Left kidney (tissue), 1 donor: ENCODE measurements at regions not wholly inside any gene's neighbourhood (a gene's known extent, or its start where the extent isn't known, plus 50 kb on each side); places are given as distances from the start of the nearest gene placed in this dataset.
"Not testable (repeated sequence)": the region's sequence is repeated elsewhere in the genome, so short reads cannot be mapped to it uniquely, and the experiment has no call there.

Experiments used
- DNase-seq: peaks from one replicate; pipeline ENCODE4 v3.0.0-alpha.2; 2013

DNA sequence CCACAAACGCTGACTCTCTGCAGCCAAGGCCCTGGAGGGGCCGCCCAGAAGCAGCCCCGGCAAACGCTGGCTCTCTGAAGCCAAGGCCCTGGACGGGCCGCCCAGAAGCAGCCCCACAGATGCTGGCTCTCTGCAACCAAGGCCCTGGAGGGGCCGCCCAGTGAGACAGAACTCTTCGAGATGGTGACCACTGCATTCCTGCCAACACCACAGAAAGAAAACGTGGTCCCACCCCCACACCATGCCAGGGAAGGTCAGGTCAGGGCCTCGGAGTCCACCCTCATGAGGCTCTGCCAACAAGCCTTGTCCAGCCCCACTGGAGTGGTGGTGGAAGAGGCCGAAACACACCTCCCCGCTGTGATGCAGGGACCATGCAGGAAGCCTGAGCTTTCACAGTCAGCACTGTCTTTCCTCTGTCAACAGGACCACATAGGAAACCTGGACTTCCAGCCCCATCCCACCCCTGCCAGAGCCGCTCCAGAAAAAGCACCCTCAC lies 97.5 kb downstream of the DLL1 start:
- no peak for DNase-seq

DNA sequence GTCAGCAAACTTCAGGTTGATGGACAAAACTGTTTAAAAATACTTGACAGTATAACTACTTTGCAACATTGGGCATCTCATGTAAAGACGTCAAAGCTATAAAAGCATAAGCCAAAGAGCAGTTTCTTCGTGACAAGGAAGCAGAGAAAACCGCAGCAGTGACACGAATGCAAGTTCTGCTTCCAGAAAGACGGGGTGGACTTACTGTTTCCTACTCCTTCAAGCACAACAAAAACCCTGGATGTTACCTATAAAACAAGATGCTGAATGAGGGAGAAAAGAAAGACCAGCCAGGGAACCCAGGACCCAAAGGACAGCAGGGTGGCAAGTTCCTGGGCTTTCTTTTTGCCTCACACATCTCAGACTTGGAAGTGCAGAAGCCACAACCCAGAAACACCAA lies 98.0 kb downstream of the DLL1 start:
- DNase-seq = no peak

DNA sequence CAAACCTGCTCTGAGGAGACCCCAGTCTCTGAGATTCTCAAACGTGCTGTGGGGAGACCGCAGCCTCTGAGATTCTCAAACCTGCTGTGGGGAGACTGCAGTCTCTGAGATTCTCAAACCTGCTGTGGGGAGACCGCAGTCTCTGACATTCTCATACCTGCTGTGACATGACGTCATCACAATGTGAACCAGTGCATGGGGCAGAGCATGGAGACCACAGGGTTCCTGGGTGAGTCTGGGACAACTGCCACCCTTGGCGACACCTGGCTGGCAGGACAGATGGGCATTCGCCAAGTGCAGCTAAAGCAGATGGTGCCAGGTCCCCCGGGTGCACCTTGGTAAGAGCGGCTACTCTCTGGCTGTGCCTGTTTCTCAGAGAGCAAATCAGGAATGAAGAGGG lies 98.8 kb downstream of the DLL1 start:
- not testable (repeated sequence) for DNase-seq

DNA sequence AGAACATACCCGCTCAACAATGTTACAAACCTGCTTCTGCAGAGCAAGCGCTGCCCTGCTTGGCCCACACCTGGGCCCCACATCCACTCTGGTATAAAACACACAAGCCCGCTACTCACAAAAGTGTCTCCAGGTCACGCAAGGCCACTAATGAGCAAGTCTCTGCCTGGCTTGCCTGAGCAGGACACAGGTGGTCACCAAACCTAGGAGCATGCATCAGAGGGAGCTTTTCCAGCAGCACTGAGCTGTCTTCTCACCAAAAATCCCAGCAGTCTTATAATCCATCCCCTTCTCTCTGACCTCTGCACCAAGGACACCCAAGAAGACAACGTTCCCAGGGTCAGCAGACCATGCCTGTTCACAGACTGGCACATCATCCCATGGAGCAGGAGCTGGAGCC lies 100.8 kb downstream of the DLL1 start:
- no peak for DNase-seq

DNA sequence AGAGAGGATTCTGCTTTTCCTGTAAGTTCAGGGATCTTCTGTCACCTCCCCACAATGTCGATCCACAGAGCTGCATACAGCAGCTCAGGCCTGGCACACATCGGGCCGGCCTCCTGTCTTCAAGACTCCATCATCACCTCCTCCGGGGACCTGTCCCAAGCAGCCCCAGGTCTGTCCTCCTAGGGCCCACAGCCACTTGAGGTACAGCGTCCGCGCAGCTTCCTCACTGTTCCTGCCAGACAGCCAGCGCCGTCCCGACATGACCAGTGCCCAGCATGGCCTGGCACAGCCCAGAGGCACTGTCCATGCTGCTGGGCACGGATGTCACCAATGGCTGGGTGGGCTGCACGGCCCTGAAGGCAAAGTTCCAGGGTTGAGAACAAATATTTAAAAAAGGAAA lies 101.6 kb downstream of the DLL1 start:
- DNase-seq = no peak

DNA sequence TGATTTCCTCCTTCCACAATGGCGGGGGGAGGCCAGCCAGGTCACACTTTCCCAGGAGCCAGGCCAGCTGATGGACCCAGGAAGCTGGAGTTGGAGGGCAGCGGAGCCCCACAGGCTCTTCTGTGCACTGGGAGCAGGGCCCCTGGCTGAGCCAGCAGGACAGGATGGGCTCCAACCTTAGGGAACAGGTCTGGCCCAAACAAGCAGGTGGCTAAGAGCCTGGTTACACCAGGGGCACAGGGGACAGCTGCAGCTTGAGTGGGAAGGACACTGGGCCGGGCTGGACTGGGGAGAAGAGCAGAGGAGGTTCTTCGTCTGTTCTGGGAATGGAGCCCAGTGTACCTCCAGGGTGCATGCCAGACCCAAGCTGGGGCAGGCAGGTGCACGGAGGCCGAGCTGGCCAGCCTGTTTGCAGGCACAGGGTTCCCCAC lies 102.3 kb downstream of the DLL1 start:
- no peak for DNase-seq

DNA sequence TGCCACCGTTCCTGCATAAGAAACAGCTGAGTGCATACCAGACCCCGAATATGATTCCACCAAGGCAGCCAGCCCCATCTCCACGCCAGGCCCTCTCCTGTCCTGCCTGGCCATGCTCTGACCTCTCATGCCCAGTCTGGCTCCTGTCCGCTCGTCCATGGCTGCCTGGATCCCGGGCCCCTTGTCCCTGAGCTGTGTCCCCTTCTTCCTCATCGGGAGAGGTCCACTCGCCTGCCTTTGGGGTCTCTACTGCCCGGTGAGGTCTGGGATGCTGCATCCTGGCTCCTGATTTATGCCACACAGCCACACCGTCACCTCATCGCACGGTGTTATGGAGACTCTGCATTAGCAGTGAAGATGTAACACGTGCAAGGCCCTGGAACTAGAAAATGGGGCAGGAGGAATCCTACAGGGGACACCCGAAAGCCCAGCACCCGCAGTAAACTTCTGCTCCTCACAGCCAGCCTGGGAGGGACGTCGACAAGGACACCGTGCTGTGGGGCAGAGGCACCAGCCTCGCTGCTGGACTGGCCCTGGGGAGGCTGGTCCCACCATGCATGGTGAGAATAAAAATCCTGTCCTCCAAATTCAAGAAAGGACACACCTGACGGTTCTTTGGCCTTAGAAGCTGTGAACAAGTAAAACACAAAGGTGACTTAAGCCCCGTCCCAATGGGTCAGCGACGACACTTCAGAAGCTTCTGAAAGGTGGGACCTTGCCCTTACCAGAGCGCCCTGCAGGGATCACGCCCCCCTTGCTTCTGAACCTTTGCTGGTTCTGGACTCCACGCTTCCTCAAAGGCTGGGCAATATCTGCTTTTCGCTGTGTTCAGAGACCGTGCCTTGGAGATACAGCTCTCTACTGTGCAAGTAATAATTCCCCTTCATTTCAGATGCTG lies 103.0 kb downstream of the DLL1 start:
- DNase-seq = no peak

DNA sequence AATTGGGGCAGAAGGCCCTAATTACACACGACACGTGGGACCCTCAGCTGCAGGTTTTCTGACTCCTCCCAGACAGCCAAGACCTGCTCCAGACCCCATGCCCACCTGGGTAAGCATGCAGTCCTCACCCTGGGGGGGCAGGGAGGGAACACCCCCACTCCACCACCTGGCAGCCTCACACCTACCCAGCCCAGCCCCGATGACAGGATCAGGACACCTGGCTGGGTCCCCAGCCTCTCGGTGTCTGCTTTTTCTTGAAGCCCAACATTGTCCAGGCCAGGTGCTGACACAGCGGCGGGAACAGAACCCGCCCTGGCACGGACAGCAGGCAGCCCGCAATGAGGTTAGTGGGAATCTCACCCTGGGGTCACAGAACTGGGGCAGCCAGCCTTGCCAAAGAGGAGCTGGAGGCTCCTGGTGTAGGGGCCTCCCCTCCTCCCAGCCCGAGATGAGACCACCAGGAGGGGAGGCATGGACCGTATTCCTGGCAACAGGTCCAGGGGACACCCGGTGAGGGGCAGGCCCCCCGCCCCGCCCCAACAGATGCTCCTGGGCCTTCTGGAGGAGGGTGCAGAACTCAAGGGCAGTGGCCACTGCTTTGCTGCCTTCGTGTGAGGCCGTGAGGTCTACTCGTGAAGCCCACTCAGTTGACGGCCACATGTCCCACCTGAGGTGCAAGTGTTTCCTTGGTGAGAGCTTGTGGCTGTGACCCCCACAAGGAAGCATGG lies 103.8 kb downstream of the DLL1 start:
- no peak for DNase-seq

DNA sequence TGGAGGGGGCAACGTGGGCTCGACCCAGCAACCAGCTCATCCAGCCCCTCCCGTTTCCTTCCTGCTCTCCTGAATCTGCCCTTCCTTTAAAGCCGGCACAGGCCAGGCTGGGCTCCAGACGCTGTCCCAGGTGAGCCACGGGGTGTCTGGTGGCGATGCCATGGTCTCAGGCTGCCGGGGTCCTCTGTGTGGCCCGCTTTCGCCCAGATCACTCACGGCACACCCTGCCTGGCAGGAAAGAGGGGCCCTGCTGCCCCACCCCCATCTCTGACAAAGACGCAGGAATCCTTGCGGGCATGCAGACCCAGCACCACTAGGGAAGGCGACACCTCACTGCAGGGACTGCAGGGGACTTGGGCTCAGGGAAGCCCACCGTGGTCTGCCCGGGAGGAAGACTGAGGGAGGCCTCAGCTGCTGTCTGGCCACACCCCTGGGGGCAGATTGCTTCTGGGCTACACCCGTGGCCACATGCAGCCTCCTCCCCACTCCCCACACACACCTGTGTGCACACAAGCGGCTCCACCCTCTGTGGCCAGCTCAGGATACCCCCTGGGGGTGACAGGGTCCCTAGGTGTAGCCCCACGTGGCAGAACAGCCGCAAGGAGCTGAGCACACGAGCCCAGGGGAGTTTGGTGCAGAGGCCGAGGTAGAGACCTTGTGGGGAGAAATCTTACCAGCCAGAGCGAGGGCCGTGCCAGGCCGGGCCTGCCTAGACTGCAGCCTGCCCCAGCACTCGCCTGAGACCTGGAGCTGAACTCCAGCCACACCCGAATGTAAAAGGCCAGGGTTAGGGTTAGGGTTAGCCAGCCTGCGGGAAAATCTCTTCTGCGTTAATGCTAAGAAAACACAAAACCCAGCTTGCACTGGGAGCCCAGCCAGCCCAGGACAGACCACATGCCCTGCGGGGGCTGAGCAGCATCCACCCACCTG lies 104.6 kb downstream of the DLL1 start:
- no peak for DNase-seq

DNA sequence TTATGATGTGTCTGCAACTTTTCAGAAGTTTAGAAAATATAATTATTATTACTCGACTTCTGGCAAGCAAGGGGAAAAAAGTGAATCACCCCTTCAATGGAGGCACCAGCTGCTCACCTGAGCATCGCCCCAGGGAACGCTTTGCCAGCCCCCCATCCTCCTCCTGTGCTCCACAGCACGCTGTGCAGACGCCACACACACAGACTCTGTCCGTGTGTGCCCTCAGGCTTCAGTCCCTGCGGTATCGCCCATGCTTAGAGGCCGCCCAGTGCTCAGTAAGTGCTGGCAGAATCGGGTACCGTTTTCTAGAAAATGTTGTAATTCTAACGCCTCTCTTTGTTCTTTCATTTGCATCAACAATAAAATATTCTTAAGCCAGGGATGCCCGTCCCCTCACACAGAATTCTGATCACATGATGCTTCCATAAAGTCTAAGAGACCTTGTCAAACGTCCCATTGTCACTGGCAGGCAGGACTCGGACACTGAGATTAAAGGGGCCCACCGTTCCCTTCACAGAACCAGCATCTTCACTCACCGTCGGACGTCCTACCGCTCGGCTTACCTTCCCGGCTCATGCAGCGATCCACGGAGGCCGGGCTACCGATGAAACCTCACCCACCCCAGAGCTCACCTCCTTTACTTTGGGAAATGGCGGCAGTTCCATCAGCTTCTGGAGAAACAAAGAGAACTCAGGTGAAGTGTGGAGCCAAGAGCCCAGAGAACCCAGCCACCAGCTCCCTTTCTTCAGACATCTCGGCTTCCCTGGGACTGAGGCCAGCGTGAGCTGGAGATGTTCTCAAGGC lies 105.5 kb downstream of the DLL1 start:
- DNase-seq = no peak

DNA sequence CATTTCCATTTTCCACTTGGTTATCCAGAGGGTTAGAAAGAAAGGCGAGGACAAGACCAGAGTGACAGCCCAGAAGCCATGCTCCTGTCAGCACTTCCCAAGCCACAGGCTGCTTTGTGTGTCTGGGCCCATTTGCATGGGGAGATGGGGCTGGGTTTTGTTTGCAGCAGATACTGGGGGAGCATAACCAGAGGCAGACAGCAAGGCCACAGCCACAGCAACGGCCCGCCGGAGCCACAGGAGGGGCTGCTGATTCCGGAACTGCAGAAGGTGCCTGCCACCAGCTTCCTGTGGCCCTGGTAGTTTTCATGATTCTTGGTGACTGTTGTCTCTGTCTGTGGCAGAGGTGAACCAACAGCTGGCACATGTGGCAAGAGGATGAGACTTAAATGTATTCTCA lies 106.6 kb downstream of the DLL1 start:
- DNase-seq = no peak

DNA sequence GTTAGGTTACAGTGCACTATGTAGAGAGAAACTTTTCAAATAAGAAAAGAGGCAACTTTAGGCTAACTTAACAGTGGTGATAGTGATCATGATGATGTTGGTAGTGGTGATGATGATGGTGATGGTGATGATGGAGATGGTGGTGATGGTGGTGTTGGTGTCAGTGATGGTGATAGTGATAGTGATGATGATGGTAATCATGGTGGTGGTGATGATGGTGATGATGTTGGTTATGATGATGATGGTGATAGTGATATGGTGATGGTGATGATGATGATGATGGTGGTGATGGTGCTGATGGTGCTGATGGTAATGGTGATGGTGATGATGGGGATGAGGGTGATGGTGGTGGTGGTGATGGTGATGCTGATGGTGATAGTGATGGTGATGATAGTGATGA lies 107.4 kb downstream of the DLL1 start:
- no peak for DNase-seq

DNA sequence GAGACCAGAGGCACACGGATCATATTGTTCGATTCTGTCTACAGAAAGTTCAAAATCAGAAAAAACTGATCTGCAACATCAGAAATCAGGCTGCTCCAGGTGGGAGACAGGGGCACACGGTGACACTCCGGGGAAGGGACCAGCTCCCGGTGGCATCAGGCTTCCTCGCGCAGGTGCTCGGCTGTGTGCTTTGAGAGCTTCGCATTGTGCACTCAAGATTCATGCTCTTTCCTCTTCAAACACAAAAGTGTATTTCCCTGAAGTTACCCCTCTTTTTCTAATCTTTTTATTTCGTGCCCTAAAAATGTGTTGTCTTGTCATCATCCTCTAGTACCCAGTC lies 108.1 kb downstream of the DLL1 start:
- no peak for DNase-seq

DNA sequence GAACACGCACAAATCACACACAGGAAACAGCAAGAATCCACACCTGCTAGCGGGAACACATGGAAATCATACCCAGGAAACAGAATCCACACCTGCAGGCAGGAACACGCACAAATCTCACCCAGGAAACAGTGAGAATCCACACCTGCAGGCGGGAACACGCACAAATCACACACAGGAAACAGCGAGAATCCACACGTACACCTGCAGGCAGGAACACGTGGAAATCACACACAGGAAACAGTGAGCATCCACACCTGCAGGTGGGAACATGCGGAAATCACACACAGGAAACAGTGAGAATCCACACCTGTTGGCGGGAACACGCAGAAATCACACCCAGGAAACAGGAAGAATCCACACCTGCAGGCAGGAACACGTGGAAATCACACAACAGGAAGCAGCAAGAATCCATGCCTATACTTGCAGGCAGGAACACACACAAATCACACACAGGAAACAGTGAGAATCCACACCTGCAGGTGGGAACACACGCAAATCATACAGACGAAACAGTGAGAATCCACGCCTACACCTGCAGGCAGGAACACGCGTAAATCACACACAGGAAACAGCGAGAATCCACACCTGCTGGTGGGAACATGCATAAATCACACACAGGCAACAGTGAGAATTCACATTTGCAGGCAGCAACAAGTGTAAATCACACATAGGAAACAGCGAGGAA lies 108.6 kb downstream of the DLL1 start:
- DNase-seq = no peak

DNA sequence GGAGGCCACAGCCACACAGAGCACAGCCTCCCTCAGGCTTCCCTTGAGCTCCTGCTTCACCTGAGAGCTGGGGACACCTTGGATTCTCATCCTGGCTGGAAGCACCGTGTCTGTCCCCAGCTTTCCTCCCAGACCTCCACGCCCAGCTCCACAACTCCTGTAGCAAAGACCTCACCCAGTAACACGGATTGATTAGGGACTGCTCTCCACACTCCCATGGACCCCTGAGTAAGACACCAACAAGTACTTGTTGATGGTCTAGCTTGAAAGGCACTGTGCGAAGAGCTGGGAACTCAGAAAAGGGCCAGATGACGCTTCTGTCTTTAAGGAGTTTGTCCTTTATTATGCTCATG lies 109.6 kb downstream of the DLL1 start:
- DNase-seq = no peak

DNA sequence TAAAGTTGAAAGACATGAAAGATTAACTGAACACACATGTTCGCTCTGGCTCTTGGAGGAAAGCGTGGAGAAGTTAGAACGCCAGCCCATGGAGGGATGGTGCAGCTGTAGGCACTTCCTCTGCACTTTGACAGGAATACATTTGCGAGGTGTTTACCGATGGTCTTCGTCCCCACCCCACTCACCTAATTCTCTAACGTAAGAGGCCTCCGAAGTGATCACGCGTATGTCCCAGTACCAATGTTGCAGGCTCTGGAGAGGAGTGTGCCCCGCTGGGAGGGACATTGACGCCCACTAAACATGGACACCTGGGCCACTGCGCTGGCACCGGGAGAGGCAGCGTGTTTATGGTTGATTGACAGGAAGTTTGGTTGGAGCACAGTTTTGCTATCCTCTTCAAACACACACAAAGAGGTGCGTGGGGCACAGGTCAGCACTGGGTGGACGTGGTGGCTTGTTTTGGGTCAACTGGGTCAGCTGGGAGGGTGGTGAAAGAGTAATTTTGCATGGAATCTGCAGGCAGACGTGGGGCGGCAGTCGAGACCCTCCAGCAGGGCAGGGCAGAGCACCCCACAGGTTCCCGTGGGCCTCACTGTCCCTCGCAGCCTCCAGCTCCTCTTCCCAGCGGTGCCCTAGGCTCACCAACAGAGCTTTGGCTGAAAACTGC lies 110.1 kb downstream of the DLL1 start:
- DNase-seq = no peak

DNA sequence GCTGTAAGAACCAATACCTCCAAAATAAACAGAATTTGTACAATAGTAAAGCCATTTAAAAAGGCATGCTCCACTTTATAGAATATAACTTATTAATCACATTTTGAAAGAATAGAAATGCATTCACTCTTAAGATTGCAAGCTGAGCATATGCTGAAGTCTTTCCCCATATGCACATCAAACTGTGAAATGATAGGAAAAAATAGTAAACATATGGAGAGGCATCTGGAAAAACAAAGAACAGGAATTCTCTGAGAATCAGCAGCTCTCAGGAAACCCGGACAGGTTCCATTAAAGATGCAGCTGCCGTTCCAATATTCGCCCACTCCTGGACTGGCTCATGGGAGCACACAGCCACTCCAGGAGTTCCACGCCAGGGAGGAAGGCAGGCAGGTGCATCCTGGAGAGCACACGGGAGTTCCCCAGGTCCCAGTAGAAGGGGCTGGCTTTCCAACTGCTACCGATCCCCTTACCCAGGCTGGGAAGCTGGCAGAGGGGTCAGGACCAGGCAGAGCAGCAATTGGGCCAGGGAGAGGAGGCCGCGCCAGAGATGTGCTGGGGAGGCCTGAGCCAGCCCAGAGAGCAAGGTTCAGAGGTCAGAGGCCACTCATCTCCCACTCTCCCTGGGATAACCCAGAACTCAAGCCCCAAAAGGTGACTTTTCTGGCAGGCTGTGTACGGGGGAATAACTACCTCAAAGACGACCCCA lies 111.1 kb downstream of the DLL1 start:
- no peak for DNase-seq

DNA sequence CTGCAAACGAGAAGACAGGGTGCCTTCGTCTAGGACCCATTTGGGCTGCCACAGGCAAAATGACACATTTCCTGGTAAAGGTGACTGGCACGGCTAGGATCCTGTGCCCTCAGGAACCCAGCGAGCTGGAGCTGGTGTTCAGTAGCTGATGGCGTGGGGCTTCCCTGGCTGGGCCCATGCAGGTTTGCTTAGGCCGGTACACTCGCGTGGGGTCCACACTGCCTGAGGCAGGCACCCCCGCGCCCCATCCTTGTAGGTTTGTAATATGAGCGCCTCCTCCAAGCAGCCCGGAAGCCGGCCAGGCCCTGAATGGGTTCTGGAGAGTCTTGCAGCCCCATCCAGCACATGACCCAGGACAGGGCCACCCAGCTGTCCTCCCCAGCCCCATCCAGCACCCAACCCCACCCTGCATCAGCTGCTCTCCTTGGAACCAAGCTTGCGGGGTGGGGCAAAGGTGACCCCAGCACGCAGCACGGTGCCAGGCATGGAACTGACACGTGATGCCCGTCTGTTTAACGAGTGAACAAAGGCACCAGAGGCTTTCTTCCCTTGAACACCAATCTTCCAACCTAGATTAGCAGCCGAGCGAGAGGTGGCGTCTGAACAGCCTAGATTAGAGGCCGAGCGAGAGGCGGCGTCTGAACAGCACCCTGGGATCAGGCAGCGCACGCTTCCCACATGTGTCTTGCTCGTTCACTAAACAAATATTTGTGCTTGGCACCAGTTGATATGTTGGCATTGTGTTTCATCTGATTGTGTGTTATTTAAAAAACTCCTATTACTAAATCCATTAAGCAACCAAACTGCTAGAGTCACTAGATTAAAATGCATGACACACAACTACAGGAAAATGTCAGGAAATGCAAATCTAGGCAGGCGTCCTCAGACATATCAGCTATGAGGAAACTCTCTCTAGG lies 112.1 kb downstream of the DLL1 start:
- DNase-seq = no peak
